Dedifferentiated amniotic fluid mesenchymal stem cell (primary cell): ENCODE measurements at regions not wholly inside any gene's neighbourhood (a gene's known extent, or its start where the extent isn't known, plus 50 kb on each side); places are given as distances from the start of the nearest gene placed in this dataset.
"Not testable (repeated sequence)": the region's sequence is repeated elsewhere in the genome, so short reads cannot be mapped to it uniquely, and the experiment has no call there.

Experiments used
- DNase-seq: peaks from one replicate; pipeline ENCODE4 v3.0.0-alpha.2; 2016; ENCODE audit errors: extremely low spot score

- no peak for DNase-seq
These were observed 52.3 kb upstream of the FAT4 start for GRCh38 chr4:125262502-125262901.

- DNase-seq: no peak
These were observed 52.7 kb upstream of the FAT4 start for GRCh38 chr4:125262079-125262478.

DNA sequence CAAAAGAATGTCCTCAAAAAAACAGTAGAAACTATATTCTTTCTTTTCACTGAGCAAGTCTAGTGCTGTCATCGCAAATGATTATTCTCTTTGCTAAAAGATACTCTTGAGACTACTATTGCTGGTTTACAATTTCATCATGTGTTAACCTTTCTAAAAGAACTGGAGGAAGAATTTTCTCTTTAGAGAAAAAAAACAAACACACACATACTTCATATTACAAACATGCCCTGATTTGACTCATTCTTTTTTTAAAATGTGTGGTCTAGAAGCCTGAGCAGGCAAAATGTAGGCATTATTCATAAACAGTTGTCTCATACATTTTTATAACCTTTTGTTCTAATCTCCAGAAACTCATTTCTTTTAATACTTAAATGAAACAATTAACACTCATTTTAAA lies 60.6 kb upstream of the FAT4 start:
- DNase-seq: peak; percentile 87

- peak; percentile 61 for DNase-seq
These were observed 69.8 kb upstream of the FAT4 start for GRCh38 chr4:125244848-125245450.

GRCh38 chr4:125243789-125244397 lies 70.9 kb upstream of the FAT4 start:
- DNase-seq: no peak

GRCh38 chr4:125235971-125236370 lies 78.8 kb upstream of the FAT4 start:
- DNase-seq: no peak

DNA sequence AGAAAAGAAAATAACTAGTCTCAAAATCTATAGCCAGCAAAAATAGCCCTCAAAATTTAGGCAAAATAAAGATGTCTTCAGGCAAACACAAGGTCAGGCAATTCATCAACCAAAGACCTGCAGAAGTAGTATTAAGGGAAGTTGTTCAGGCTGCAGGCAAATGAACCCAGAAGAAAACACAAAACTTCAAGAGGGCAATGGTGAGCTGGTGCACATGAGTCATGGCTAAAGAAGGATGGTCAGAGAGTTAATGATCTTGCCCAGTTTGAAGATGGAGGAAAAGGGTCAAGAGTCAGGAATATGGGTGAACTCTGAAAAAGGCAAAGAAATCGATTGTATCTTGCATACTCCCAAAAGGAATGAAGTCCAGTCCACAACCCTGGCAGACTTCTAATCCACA lies 83.1 kb upstream of the FAT4 start:
- no peak for DNase-seq

DNA sequence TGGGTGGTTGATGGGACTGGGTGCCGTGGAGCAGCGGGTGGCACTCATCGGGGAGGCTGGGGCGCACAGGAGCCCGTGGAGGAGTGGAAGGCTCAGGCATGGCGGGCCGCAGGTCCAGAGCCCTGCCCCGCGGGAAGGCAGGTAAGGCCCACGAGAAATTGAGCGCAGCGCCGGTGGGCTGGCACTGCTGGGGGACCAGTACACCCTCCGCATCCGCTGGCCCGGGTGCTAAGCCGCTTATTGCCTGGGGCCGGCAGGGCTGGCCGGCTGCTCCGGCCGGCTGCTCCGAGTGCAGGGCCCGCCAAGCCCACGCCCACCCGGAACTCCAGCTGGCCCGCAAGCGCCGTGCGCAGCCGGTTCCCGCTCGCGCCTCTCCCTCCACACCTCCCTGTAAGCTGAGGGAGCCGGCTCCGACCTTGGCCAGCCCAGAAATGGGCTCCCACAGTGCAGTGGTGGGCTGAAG lies 85.1 kb upstream of the FAT4 start:
- DNase-seq: no peak

DNA sequence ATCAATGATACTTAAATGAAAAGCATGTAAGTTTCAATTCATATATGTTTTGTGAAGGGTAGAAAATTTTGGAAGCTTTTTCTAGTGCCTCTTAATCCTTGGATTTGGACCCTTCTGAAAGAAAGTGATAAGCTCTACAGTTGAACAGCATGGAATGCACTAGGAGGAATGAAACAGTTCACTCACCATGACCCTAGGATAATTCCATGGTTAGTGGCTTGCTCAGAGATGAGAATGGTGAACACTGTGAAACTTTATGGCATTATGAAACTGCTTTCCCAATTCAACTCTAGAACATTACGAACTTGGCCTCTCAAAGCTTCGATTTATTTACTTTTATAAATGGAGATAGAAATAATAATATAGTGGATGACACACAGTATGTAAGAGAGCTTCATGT lies 88.9 kb upstream of the FAT4 start:
- no peak for DNase-seq

DNA sequence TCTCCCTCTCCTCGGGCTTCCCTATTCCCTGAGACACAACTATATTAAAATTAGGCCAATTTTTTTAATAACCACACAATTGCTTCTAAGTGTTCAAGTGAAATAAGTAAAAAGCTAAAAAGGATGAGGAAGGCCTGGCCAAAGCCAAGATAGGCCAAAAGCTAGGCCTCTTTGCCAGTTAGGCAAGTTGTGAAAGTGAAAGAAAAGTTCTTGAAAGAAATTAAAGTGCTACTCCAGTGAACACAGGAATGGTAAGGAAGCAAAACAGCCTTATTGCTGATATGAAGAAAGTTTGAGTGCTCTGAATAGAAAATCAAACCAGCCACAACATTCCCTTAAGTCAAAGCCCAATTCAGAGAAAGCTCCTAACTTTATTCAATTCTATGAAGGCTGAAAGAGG lies 114.2 kb upstream of the FAT4 start:
- DNase-seq: no peak

- no peak for DNase-seq
These were observed 115.8 kb upstream of the FAT4 start for GRCh38 chr4:125198916-125199315.

GRCh38 chr4:125191874-125192459 lies 122.8 kb upstream of the FAT4 start:
- not testable (repeated sequence) for DNase-seq

- DNase-seq: no peak
These were observed 123.5 kb upstream of the FAT4 start for GRCh38 chr4:125191232-125191631.

DNA sequence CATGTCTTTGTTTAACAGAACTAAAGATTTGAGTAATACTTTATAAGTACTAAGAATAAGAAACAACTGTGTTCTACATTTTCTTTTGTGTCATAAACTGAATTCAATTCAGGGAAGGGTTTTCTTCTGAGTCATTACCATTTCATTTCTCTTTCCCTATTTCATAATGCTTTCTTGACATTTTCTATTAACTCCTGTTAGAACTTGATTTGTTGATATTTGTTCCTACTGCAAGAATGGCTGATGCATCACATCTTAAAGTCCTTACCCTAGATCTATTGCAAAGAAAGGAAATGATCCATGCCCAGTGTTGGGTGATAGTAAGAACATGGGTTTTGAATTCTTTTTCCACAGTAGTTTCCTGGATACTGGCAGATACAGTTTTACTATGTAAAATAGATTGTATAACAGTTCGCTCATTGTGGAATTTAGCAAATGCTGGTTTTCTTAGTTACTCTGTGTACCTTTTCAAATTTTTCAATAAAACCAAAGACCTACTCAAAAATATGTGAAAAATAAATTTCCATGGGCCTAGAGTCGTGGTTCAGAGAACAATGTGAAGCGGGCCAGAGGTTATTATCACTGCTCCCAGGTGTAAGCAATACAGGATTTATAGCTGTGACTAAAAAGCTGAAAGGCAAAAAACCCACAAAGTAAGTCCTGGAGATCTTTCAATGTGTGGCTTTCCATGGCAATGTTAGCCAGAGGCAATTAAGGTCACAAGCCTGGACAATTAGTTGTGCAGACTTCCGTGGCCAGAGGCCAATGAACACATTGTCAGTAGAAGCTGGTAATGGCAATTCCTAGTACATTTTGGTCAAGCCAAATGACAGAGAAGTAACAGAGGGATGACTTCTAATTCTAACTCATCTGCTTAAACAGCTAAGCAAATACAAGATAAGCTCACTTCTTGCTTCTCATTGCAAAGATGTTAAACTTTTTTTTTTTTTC lies 127.3 kb upstream of the FAT4 start:
- DNase-seq: peak; percentile 74

GRCh38 chr4:125184116-125184515 lies 130.6 kb upstream of the FAT4 start:
- no peak for DNase-seq

DNA sequence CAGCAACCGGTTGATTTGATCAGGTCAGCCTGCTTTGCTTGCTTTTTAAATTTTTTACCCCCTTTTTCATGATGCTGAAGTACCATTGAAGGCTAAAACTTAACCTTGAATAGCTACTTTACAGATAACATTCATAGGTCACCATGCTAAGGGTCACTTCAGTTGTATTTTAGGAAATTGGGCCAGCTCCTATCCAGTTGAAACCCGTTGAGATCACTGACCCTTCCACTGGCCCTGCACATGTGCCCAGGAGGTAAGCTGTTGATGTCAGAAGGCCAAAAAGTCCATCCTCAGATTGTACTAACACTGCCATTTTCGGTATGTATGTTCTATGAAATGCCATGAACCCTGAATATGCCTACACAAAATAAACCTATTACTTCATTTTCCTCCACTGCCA lies 133.0 kb upstream of the FAT4 start:
- DNase-seq: no peak

- no peak for DNase-seq
These were observed 135.0 kb upstream of the FAT4 start for GRCh38 chr4:125179727-125180126.

DNA sequence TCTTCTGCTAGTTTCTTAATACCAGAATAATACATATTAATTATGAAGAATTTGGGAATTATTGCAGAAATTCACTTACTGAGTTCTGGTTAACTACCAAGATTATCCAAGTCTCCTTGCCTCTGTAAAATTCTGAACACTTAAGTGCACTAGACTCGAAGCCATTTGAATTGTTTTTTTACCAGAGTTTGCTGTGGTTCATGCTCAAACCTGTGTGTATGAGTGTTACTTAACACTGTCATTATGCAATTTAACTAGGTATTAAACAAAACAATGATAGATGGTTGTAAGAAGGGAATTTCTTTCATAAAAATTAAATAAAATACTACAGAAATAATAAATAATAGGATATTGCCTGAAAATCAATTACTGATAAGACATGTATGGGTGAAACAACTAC lies 145.6 kb upstream of the FAT4 start:
- DNase-seq: no peak

GRCh38 chr4:125168531-125168930 lies 146.2 kb upstream of the FAT4 start:
- DNase-seq: no peak

- DNase-seq: not testable (repeated sequence)
These were observed 148.7 kb upstream of the FAT4 start for GRCh38 chr4:125166012-125166411.

DNA sequence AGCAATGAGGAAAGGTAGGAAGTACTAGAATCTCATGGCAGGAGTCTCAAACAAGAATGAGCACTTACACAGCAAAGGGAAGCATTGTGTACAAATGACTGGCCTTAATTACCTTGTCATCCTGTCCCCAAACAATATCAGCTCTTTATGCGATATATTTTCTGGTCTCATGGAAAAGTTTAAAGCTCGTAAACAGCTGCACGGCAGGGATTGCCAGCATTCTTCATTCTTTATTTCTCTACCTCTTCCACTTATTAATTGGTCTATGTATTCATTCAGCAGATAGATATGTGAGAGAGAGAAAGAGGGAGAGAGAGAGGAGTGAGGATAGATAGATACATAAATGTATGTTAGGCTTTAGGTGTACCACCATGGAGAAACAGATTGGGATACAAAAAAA lies 155.8 kb upstream of the FAT4 start:
- no peak for DNase-seq

DNA sequence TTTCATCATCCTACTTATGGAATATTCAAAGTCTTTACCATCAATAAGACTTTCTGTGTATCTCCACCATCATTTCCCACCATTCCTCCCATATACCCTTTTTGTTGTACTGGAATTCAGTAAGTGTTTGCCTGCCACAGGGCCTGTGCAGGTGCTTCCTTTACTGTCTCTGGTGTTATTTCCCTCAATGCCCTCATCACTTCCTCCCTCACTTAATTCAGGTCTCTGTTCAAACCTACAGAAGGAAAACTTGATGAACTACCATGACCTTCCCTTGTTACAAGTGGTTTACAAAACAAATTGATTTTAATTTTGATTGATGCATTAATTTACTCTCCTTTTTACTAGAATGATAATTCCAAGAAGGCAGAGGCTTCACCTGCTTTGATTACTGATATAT lies 159.5 kb upstream of the FAT4 start:
- no peak for DNase-seq
